ENCODE measurements at regions not wholly inside any gene's neighbourhood (a gene's known extent, or its start where the extent isn't known, plus 50 kb on each side); places are given as distances from the start of the nearest gene placed in this dataset.
A peak's percentile ranks its signal among the peaks of the same experiment; 100 is the strongest.

DNA sequence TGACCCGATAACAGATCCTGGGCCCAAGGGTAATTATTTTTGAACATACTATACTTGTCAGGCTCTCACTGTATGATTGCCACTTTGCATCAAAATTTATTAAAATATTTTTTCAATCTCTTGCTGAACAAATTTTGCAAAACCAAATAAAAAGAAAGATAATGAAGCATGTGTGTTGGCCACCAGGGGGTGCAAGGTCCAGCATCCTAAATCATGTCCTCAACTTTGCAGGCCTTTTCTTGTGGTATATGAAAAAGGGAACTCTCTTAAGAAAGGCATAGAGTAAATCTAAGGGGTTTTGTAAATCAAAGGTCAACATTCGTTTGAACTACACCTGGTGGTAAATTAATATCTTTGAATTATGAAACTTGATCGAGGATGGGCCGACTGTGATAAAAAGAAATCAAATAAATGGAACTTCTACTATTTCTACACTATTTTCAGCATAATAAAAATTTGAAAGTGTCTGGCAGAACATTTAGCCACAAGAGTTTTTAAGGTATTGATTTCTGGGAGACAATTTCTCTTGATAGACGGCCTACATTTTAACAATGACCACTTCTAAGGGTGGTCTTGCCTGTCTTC is 676.5 kb downstream of the DMRTA1 start:
- no peaks in the 10 kb centered on the region for H3K9me3 Mint-ChIP-seq (ENCODE audit: low read depth)
- no peaks in the 10 kb centered on the region for H3K27me3 Mint-ChIP-seq
- no peak overlapping the region for H3K27ac Mint-ChIP-seq
- DNase-seq (ENCODE audit: low spot score, unreplicated experiment) = no peak
- H3K36me3 Mint-ChIP-seq (ENCODE audit: insufficient read depth) = no peaks in the 10 kb centered on the region
- TF ChIP-seq, protein P1, sequence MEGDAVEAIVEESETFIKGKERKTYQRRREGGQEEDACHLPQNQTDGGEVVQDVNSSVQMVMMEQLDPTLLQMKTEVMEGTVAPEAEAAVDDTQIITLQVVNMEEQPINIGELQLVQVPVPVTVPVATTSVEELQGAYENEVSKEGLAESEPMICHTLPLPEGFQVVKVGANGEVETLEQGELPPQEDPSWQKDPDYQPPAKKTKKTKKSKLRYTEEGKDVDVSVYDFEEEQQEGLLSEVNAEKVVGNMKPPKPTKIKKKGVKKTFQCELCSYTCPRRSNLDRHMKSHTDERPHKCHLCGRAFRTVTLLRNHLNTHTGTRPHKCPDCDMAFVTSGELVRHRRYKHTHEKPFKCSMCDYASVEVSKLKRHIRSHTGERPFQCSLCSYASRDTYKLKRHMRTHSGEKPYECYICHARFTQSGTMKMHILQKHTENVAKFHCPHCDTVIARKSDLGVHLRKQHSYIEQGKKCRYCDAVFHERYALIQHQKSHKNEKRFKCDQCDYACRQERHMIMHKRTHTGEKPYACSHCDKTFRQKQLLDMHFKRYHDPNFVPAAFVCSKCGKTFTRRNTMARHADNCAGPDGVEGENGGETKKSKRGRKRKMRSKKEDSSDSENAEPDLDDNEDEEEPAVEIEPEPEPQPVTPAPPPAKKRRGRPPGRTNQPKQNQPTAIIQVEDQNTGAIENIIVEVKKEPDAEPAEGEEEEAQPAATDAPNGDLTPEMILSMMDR (IDR thresholded peaks at IDR 0.05; ENCODE audit: unreplicated experiment) = peak; percentile 87
- peaks cover 4% of the 10 kb centered on the region for H3K4me1 Mint-ChIP-seq (ENCODE audit: low read depth)
- no peak overlapping the region for H3K4me3 Mint-ChIP-seq (ENCODE audit: low read depth)

GRCh38 chr9:23145467-23145866 is 680.6 kb downstream of the ELAVL2 start:
- H3K27ac Mint-ChIP-seq = no peak overlapping the region
- no peaks in the 10 kb centered on the region for H3K27me3 Mint-ChIP-seq
- peaks cover 11% of the 10 kb centered on the region for H3K9me3 Mint-ChIP-seq (ENCODE audit: low read depth)
- no peak overlapping the region for H3K4me3 Mint-ChIP-seq (ENCODE audit: low read depth)
- no peak for DNase-seq (ENCODE audit: low spot score, unreplicated experiment)
- no peaks in the 10 kb centered on the region for H3K36me3 Mint-ChIP-seq (ENCODE audit: insufficient read depth)
- no peaks in the 10 kb centered on the region for H3K4me1 Mint-ChIP-seq (ENCODE audit: low read depth)
- TF ChIP-seq, protein P1 (IDR thresholded peaks at IDR 0.05; ENCODE audit: unreplicated experiment) = no peak

DNA sequence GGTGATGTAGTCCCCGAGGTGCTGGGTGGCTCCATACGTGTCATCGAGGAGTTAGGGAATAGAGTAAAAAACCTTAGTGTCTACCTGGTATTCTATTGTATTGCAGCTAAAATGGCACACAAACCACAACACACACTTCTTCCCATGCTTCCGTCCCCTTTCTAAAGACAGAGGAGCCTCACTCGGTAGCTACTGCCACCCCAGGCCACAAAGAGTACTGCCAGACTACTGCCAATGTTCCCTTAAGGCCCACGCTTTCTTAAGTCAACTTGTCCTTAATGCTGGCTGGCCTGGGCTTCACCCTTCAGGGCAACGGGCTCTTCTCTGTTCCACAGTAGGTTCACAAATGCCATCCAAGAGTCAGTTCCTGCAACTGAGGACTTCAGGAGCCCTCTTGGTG is 673.0 kb downstream of the ELAVL2 start:
- TF ChIP-seq, protein P1 (IDR thresholded peaks at IDR 0.05; ENCODE audit: unreplicated experiment) = peak; percentile 16
- Mint-ChIP-seq H3K27me3 (no peaks in the 10 kb centered on the region), H3K4me3 (ENCODE audit: low read depth) (no peak overlapping the region), H3K36me3 (ENCODE audit: insufficient read depth) (no peaks in the 10 kb centered on the region), H3K9me3 (ENCODE audit: low read depth) (no peaks in the 10 kb centered on the region), H3K27ac (no peak overlapping the region), H3K4me1 (ENCODE audit: low read depth) (peaks cover 5% of the 10 kb centered on the region)
- no peak for DNase-seq (ENCODE audit: low spot score, unreplicated experiment)

GRCh38 chr9:23160491-23160890 is 665.5 kb downstream of the ELAVL2 start:
- Mint-ChIP-seq H3K4me1 (ENCODE audit: low read depth) (peaks cover 5% of the 10 kb centered on the region), H3K27ac (no peak overlapping the region), H3K27me3 (no peaks in the 10 kb centered on the region), H3K9me3 (ENCODE audit: low read depth) (peaks cover under 1% of the 10 kb centered on the region), H3K36me3 (ENCODE audit: insufficient read depth) (no peaks in the 10 kb centered on the region), H3K4me3 (ENCODE audit: low read depth) (no peak overlapping the region)
- no peak for DNase-seq (ENCODE audit: low spot score, unreplicated experiment)
- TF ChIP-seq, protein P1 (IDR thresholded peaks at IDR 0.05; ENCODE audit: unreplicated experiment) = no peak

DNA sequence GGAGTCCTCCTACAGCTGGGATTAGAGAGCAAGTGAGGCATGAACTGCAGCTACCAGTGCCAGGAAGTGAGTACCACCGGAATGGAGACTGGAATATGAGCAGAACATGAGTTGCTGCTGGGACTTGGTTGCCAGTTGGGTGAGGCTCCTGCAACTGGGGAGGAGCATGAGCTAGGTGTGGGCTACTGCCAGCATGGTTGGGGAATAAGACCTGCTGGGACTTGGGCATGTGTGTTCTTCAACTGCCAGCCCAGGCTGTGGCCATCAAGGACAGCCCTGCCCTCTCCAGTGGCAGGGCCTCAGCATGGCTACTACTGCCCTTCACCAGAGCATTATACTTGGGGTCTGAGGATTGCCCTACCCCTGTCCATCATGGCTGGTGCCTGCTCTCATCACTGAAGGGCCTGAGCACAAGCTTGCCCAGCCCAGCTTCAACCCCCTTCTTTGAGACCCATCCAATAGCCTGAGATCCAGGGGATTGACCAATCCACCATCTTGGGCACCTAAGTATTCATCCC is 665.0 kb downstream of the ELAVL2 start:
- TF ChIP-seq, protein P1 (IDR thresholded peaks at IDR 0.05; ENCODE audit: unreplicated experiment) = no peak
- no peak overlapping the region for H3K4me3 Mint-ChIP-seq (ENCODE audit: low read depth)
- H3K36me3 Mint-ChIP-seq (ENCODE audit: insufficient read depth) = no peaks in the 10 kb centered on the region
- no peaks in the 10 kb centered on the region for H3K27me3 Mint-ChIP-seq
- DNase-seq (ENCODE audit: low spot score, unreplicated experiment) = no peak
- H3K4me1 Mint-ChIP-seq (ENCODE audit: low read depth) = peaks cover 2% of the 10 kb centered on the region
- no peak overlapping the region for H3K27ac Mint-ChIP-seq
- H3K9me3 Mint-ChIP-seq (ENCODE audit: low read depth) = peaks cover 5% of the 10 kb centered on the region

Measured in progenitor cell of endocrine pancreas (in vitro differentiated cells).